ENCODE measurements at regions not wholly inside any gene's neighbourhood (a gene's known extent, or its start where the extent isn't known, plus 50 kb on each side); places are given as distances from the start of the nearest gene placed in this dataset.
A peak's percentile ranks its signal among the peaks of the same experiment; 100 is the strongest.

DNA sequence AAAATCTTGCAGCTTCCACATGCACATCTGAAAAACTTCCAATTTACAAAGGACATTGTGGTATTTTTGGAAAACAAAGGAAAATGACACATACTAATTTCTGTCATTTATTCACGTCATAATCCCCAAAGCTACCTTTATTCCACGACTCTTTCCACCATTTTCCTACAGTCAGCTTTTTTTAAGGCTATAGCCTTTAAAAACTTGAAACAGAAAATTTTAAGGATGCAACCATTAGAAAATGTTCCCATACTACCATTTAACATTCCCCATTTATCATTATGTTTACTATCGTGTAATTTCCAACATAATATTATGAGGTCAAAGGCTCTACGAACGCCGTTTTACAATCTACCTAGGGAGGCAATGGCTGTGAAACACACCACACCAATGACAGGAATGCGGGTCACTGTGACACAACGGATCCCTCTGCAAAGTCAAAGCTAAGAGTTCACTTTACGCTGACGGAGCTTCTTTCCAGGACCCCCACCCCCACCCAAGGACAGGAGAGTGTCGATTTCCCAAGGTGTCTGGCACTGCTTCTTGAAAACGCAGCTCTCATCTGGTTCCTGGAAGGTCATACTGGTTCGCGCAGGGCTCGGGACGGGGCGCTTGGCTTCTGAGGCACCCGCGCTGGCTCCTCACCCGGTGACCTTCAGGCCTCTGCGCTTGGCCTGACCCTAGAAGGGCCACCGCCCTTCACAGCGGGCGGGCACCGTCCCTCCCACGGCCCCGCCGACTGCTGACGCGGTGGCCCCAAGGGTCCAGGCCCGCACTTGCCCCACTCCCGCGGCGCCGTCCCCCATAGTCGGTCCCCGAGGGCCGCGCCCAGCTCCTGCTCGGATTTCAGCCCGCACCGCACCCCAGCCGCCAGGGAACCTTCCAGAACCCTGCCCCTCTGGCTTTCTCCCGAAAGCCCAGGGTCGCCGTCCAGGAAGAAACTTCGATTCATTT is 50.5 kb upstream of the ATF3 start:
- TF ChIP-seq, protein P1, sequence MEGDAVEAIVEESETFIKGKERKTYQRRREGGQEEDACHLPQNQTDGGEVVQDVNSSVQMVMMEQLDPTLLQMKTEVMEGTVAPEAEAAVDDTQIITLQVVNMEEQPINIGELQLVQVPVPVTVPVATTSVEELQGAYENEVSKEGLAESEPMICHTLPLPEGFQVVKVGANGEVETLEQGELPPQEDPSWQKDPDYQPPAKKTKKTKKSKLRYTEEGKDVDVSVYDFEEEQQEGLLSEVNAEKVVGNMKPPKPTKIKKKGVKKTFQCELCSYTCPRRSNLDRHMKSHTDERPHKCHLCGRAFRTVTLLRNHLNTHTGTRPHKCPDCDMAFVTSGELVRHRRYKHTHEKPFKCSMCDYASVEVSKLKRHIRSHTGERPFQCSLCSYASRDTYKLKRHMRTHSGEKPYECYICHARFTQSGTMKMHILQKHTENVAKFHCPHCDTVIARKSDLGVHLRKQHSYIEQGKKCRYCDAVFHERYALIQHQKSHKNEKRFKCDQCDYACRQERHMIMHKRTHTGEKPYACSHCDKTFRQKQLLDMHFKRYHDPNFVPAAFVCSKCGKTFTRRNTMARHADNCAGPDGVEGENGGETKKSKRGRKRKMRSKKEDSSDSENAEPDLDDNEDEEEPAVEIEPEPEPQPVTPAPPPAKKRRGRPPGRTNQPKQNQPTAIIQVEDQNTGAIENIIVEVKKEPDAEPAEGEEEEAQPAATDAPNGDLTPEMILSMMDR (IDR thresholded peaks at IDR 0.05): no peak
- FAIRE-seq (no peak), ATAC-seq (peak; percentile 65 to 80 (median 72)), DNase-seq (peak in 5 of 6 donors; percentile 60 to 83 (median 70))
- peaks cover 0 to 3% (median 0%) of the 10 kb centered on the region in 3 donors for H3K4me1 ChIP-seq
- peak overlapping the region; percentile 51 to 75 (median 64) for H3K4me3 ChIP-seq
- 9 to 10% methylated on average over 47 of the region's 47 CpGs for WGBS, 2 donors
- intact Hi-C loops (cut with DNase I): no loop called here
- H3K9me3 ChIP-seq: no peaks in the 10 kb centered on the region
- H3K27me3 ChIP-seq: no peaks in the 10 kb centered on the region
- no peaks in the 10 kb centered on the region for H3K36me3 ChIP-seq
- H3K27ac ChIP-seq: peak overlapping the region; percentile 84 to 95 (median 88)

DNA sequence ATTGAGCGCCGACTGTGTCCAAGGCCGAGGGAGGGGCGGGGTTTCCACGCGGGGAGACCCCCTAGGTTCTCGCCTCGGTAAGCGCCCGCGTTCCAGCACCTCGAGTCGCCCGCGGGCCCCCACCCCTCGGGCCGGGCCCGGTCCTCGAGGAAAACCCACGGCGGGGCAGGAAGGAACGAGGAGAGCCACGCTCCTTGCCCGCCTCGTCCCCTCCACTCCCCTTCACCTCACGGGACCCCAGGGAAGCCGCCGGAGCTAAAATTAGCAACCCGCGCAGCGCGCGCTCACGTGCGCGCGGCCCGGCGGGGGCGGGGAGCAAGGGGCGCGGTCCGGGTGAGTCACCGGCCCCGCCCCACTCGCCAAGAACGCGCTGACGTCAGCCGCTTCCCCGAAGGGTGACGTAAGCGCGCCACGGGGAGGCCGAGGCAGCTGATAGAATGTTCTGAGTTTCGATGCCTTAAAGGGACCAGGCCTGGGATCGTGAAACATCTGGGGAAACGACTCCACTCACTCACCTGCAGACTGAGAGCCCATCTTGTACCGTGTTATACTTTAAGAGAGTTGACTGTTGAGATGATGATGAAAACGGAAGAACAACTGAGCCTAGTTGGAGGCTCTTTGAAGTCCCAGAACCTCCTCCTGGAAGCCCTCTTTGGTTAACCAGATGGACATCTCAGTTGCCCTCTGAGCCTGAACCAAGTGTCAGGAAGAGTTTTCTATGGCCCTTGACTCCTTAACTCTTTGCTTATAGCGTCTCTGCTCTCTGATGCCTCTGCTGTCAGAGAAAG is 49.7 kb upstream of the ATF3 start:
- peak overlapping the region; percentile 84 to 95 (median 88) for H3K27ac ChIP-seq
- H3K4me1 ChIP-seq: peaks cover 0 to 3% (median 0%) of the 10 kb centered on the region in 3 donors
- no peaks in the 10 kb centered on the region for H3K9me3 ChIP-seq
- peak overlapping the region; percentile 51 to 75 (median 64) for H3K4me3 ChIP-seq
- TF ChIP-seq, protein P1 (IDR thresholded peaks at IDR 0.05): no peak
- peak; percentile 90 to 98 (median 96) for DNase-seq
- 2% methylated on average over 61 to 62 of the region's 62 CpGs for WGBS, 2 donors
- no peaks in the 10 kb centered on the region for H3K36me3 ChIP-seq
- intact Hi-C loops (cut with DNase I): no loop called here
- ATAC-seq: peak; percentile 92 to 97 (median 97)
- no peak for FAIRE-seq
- H3K27me3 ChIP-seq: no peaks in the 10 kb centered on the region
